Fibroblast of pulmonary artery (primary cell): ENCODE measurements at regions not wholly inside any gene's neighbourhood (a gene's known extent, or its start where the extent isn't known, plus 50 kb on each side); places are given as distances from the start of the nearest gene placed in this dataset.

ENCODE experiments used
- DNase-seq: peaks from one replicate; pipeline ENCODE4 v3.0.0-alpha.2; 2010; ENCODE audit warnings: low read depth
- H3K4me3 ChIP-seq: replicated peaks from 2 replicates; pipeline ENCODE4 v1.5.1; 2011; ENCODE audit warnings: low read depth, mild to moderate bottlenecking, control low read depth, low read length, moderate library complexity
- CTCF ChIP-seq: IDR thresholded peaks from 2 replicates; pipeline ENCODE4 v1.5.1; 2011; ENCODE audit warnings: mild to moderate bottlenecking, control low read depth, low read length, inconsistent platforms; ENCODE audit errors: missing control alignments

- no peak overlapping the region for H3K4me3 ChIP-seq
- no peak for DNase-seq
- no peak for TF ChIP-seq CTCF
These were observed 131.9 kb upstream of the CAND1 start for GRCh38 chr12:67137256-67137655.

- H3K4me3 ChIP-seq = no peak overlapping the region
- TF ChIP-seq CTCF = no peak
- DNase-seq = no peak
These were observed 127.7 kb upstream of the CAND1 start for GRCh38 chr12:67141296-67142018.

GRCh38 chr12:67145692-67146091 lies 123.5 kb upstream of the CAND1 start:
- H3K4me3 ChIP-seq = no peak overlapping the region
- DNase-seq = no peak
- no peak for TF ChIP-seq CTCF

GRCh38 chr12:67147030-67147429 lies 122.1 kb upstream of the CAND1 start:
- no peak overlapping the region for H3K4me3 ChIP-seq
- DNase-seq = no peak
- TF ChIP-seq CTCF = no peak

- DNase-seq = no peak
- no peak overlapping the region for H3K4me3 ChIP-seq
- no peak for TF ChIP-seq CTCF
These were observed 121.7 kb upstream of the CAND1 start for GRCh38 chr12:67147447-67147846.

- TF ChIP-seq CTCF = no peak
- no peak for DNase-seq
- H3K4me3 ChIP-seq = no peak overlapping the region
These were observed 120.9 kb upstream of the CAND1 start for GRCh38 chr12:67148265-67148664.

DNA sequence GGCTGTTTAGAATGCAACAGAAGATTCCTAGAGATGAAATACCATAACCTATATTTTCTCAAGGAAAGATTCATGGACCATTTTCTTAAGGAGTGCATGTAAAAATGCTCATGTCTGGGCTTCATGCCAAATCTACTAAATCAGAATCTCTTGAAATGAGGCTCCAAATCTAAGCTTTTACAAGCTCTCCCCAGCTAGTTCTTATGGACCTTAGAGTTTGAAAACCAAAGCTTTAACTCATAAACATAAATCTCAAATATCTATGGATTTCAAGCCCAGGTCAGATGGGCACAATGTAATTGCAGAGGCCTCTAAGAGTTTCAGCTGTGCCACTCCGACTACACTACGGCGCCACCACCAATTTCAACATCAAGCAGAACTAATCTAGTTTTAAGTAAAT lies 117.3 kb upstream of the CAND1 start:
- no peak overlapping the region for H3K4me3 ChIP-seq
- TF ChIP-seq CTCF = no peak
- no peak for DNase-seq
